Small intestine (tissue), 7 donors: ENCODE measurements at regions not wholly inside any gene's neighbourhood (a gene's known extent, or its start where the extent isn't known, plus 50 kb on each side); places are given as distances from the start of the nearest gene placed in this dataset.

ENCODE experiments used
- DNase-seq, 2 donors: peaks; one replicate each; pipeline versions ENCODE4 v3.0.0 to v3.0.0-alpha.2; 2013
- FAIRE-seq: peaks from 2 replicates; lab custom pipeline; 2012; peaks lifted over from hg19 to GRCh38; lab: Jason Lieb, UNC
- H3K27ac ChIP-seq, 3 donors: one replicate each; pipeline ENCODE4 v1.5.1; 2013; ENCODE audit warnings: low read length in 2 of 3, mild to moderate bottlenecking in 2 of 3, control low read depth in 1 of 3, inconsistent platforms in 1 of 3, low read depth in 1 of 3, moderate library complexity in 1 of 3
- H3K27me3 ChIP-seq, 3 donors: one replicate each; pipeline ENCODE4 v1.6.1; 2013; ENCODE audit warnings: low read length in 3 of 3, inconsistent platforms in 1 of 3; ENCODE audit not compliant: control insufficient read depth in 3 of 3, insufficient read depth in 3 of 3
- H3K36me3 ChIP-seq, 3 donors: one replicate each; pipeline ENCODE4 v1.6.1; 2013; ENCODE audit warnings: low read length in 3 of 3, inconsistent platforms in 1 of 3, low read depth in 1 of 3, mild to moderate bottlenecking in 1 of 3, moderate library complexity in 1 of 3; ENCODE audit not compliant: control insufficient read depth in 3 of 3, insufficient read depth in 2 of 3
- H3K4me1 ChIP-seq, 3 donors: one replicate each; pipeline ENCODE4 v1.6.1; 2013; ENCODE audit warnings: low read length in 2 of 3, inconsistent platforms in 1 of 3, low read depth in 1 of 3, mild to moderate bottlenecking in 1 of 3, moderate library complexity in 1 of 3; ENCODE audit not compliant: control insufficient read depth in 3 of 3, insufficient read depth in 2 of 3
- H3K4me3 ChIP-seq, 3 donors: one replicate each; pipeline ENCODE4 v1.5.1; 2013; ENCODE audit warnings: low read length in 3 of 3, control low read depth in 1 of 3, inconsistent platforms in 1 of 3, low read depth in 1 of 3, mild to moderate bottlenecking in 1 of 3, moderate library complexity in 1 of 3
- H3K9me3 ChIP-seq, 2 donors: one replicate each; pipeline ENCODE4 v1.6.1; 2013; ENCODE audit warnings: low read depth in 1 of 2, low read length in 1 of 2; ENCODE audit not compliant: control insufficient read depth in 2 of 2, insufficient read depth in 1 of 2
- WGBS, 3 donors: extraction: QIAGEN DNeasy Blood & Tissue Kit; methylation state at CpG; one replicate each; pipeline ENCODE4 v1.1.7; 2013; 5-methylcytosine and 5-hydroxymethylcytosine counted together
- donor health status: healthy with polysubstance abuse.
- donor health status: control.
- donor health status: control.
- donor health status: Bipolar disorder and iron deficiency.
- donor health status: healthy.

GRCh38 chr12:115519887-115520286 lies 757.6 kb downstream of the MED13L start:
- FAIRE-seq: no peak
- Histone ChIP-seq H3K9me3 (peaks cover 0 to 18% of the 10 kb centered on the region in 2 donors), H3K4me3 (no peak overlapping the region), H3K36me3 (no peaks in the 10 kb centered on the region), H3K4me1 (no peaks in the 10 kb centered on the region), H3K27me3 (no peaks in the 10 kb centered on the region), H3K27ac (no peak overlapping the region)
- WGBS, 3 donors: 83 to 91% (median 87%) methylated on average over 2 of the region's 2 CpGs
- no peak for DNase-seq

- Histone ChIP-seq H3K27ac (no peak overlapping the region), H3K36me3 (no peaks in the 10 kb centered on the region), H3K9me3 (peaks cover 0 to 18% of the 10 kb centered on the region in 2 donors), H3K27me3 (no peaks in the 10 kb centered on the region), H3K4me3 (no peak overlapping the region), H3K4me1 (no peaks in the 10 kb centered on the region)
- 61 to 78% (median 73%) methylated on average over 1 of the region's 1 CpG for WGBS, 3 donors
- no peak for FAIRE-seq
- DNase-seq: no peak
Measured at GRCh38 chr12:115519359-115519758, 758.1 kb downstream of the MED13L start.

GRCh38 chr12:115517913-115518312 lies 759.6 kb downstream of the MED13L start:
- FAIRE-seq (no peak), DNase-seq (no peak)
- Histone ChIP-seq H3K27ac (no peak overlapping the region), H3K4me3 (no peak overlapping the region), H3K9me3 (peaks cover 0 to 23% of the 10 kb centered on the region in 2 donors), H3K36me3 (no peaks in the 10 kb centered on the region), H3K27me3 (no peaks in the 10 kb centered on the region), H3K4me1 (no peaks in the 10 kb centered on the region)
- WGBS, 3 donors: 67 to 91% (median 87%) methylated on average over 4 of the region's 4 CpGs

- no peaks in the 10 kb centered on the region for H3K4me1 ChIP-seq
- no peak overlapping the region for H3K27ac ChIP-seq
- H3K27me3 ChIP-seq: no peaks in the 10 kb centered on the region
- no peaks in the 10 kb centered on the region for H3K36me3 ChIP-seq
- no peak overlapping the region for H3K4me3 ChIP-seq
- FAIRE-seq (no peak), DNase-seq (no peak)
- peaks cover 0 to 20% of the 10 kb centered on the region in 2 donors for H3K9me3 ChIP-seq
Measured at GRCh38 chr12:115511986-115512711, 765.3 kb downstream of the MED13L start.

GRCh38 chr12:115511305-115511704 lies 766.2 kb downstream of the MED13L start:
- H3K4me3 ChIP-seq: no peak overlapping the region
- peaks cover 0 to 18% of the 10 kb centered on the region in 2 donors for H3K9me3 ChIP-seq
- H3K27me3 ChIP-seq: no peaks in the 10 kb centered on the region
- no peak overlapping the region for H3K27ac ChIP-seq
- 49 to 83% (median 65%) methylated on average over 2 of the region's 2 CpGs for WGBS, 3 donors
- DNase-seq (no peak), FAIRE-seq (no peak)
- no peaks in the 10 kb centered on the region for H3K36me3 ChIP-seq
- H3K4me1 ChIP-seq: no peaks in the 10 kb centered on the region

GRCh38 chr12:115508990-115509389 lies 768.5 kb downstream of the MED13L start:
- DNase-seq (no peak), FAIRE-seq (no peak)
- Histone ChIP-seq H3K4me3 (no peak overlapping the region), H3K36me3 (no peaks in the 10 kb centered on the region), H3K9me3 (peaks cover 0 to 5% of the 10 kb centered on the region in 2 donors), H3K27ac (no peak overlapping the region), H3K4me1 (no peaks in the 10 kb centered on the region), H3K27me3 (no peaks in the 10 kb centered on the region)
- whole genome bisulfite sequencing, 3 donors: 87 to 96% (median 94%) methylated on average over 4 of the region's 4 CpGs

- no peaks in the 10 kb centered on the region for H3K36me3 ChIP-seq
- no peak overlapping the region for H3K4me3 ChIP-seq
- DNase-seq (peak; percentile 6 to 11), FAIRE-seq (no peak)
- no peaks in the 10 kb centered on the region for H3K27me3 ChIP-seq
- WGBS, 3 donors: 11 to 50% (median 27%) methylated on average over 10 of the region's 10 CpGs
- H3K27ac ChIP-seq: no peak overlapping the region
- H3K4me1 ChIP-seq: no peaks in the 10 kb centered on the region
- H3K9me3 ChIP-seq: peaks cover 0 to 2% of the 10 kb centered on the region in 2 donors
Measured at GRCh38 chr12:115507951-115508722, 769.4 kb downstream of the MED13L start.

GRCh38 chr12:115507560-115507889 lies 770.0 kb downstream of the MED13L start:
- no peaks in the 10 kb centered on the region for H3K4me1 ChIP-seq
- no peaks in the 10 kb centered on the region for H3K27me3 ChIP-seq
- DNase-seq (no peak), FAIRE-seq (no peak)
- no peaks in the 10 kb centered on the region for H3K36me3 ChIP-seq
- no peak overlapping the region for H3K4me3 ChIP-seq
- WGBS, 3 donors: 64 to 76% (median 72%) methylated on average over 5 of the region's 5 CpGs
- peaks cover 0 to 2% of the 10 kb centered on the region in 2 donors for H3K9me3 ChIP-seq
- H3K27ac ChIP-seq: no peak overlapping the region
